ENCODE measurements at regions not wholly inside any gene's neighbourhood (a gene's known extent, or its start where the extent isn't known, plus 50 kb on each side); places are given as distances from the start of the nearest gene placed in this dataset.

DNA sequence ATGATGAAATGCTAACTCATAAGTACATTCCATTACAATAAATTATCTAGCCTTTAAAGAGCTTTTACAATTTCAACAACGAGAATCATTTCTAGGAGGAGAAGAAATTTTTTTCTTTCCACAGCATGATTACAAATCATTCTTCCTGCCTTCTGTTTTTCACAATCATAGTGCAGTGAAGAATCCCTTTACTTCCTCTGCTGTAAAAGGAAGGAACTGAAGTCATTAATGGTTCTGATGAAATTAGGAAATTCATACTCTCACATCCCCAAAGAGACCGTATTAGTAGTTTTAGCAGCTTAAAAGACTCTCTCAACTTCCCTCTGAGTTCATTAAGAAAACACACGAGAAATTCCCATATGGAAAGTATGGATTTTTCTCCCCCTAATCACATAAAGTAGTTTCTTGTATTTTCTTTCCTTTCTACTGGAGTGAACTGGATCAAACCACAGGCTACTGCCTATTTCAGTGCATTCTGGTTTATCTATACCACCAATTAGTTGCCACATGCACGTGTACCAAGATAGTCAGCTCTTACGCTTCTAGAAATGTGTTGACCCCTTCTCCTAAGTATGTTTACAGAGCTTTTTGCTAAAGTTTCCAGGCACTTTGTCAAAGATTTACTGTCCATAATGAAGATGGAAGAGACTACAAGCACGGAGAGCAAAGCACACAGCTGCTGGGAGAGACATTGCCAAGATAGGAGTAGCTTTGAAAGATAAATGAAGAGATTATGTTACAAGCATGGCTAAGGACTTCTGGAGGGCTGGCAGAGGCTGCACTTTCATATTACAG, 58.9 kb upstream of the KITLG start:
- TF ChIP-seq POLR2A (IDR thresholded peaks at IDR 0.05; ENCODE audit: low read length), result no peak
- TF ChIP-seq GATA1 (IDR thresholded peaks at IDR 0.05; ENCODE audit: low read depth, low read length), result no peak
- DNase-seq, result no peak

DNA sequence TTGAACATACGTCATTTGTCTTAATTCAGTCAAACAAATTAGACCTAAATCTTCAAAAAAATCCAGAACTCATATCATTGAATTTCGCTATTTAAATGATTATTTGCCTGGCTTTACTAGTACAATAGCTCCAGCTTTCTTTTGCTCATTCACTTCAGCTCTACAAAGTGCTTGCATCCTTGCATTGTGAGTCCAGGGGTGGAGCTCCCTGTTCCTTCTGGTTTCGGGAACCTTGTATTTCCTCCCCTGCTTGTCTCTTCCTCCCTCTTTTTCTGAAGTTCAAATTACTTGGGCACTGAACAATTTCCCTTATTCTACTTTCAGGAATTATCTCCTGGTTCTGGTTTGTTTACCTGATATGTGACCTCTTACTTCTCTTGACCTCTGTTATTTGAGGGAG, 58.1 kb upstream of the KITLG start:
- TF ChIP-seq POLR2A (IDR thresholded peaks at IDR 0.05; ENCODE audit: low read length), result no peak
- no peak for DNase-seq

DNA sequence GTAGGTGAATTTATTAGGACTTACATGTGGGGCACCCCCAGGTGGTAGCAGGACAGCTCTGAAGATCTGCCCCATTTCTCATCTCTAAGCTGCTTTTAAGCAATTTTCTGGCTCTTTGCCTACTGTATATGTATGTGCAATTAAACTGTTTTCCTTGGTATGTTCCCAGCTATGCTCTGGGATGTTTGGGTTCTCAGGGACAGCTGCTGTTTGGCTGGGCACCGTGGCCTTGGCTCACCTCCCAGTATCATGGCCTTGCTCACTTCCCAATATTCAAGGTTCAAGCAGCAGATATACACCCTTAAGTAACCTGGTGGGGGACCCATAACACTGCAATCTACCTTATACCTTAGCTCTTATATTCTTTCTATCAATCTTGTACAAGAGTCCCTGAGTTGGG, 53.7 kb upstream of the KITLG start:
- DNase-seq, result no peak
- no peak for TF ChIP-seq POLR2A (IDR thresholded peaks at IDR 0.05; ENCODE audit: low read length)
- no peak for TF ChIP-seq GATA1 (IDR thresholded peaks at IDR 0.05; ENCODE audit: low read depth, low read length)

DNA sequence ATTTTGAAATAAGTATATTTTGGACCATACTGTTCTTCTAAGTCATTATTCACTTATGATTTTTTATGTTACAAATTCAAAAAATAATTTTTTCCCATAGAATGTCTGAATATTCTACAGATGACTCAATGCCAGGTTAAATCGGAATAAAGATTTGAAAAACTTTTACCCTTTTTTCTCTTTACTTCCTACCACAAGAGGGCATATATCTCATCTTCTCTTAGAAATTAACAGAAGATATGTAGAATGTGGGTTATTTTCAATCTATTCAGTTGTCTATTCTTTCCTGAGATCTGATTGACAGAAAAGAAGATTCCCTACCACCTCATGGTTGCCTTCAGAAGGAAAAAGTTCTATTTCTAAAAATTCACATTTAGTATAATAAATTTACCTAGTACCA, 53.0 kb upstream of the KITLG start:
- TF ChIP-seq POLR2A (IDR thresholded peaks at IDR 0.05; ENCODE audit: low read length) (no peak), GATA1 (IDR thresholded peaks at IDR 0.05; ENCODE audit: low read depth, low read length) (no peak)
- no peak for DNase-seq

DNA sequence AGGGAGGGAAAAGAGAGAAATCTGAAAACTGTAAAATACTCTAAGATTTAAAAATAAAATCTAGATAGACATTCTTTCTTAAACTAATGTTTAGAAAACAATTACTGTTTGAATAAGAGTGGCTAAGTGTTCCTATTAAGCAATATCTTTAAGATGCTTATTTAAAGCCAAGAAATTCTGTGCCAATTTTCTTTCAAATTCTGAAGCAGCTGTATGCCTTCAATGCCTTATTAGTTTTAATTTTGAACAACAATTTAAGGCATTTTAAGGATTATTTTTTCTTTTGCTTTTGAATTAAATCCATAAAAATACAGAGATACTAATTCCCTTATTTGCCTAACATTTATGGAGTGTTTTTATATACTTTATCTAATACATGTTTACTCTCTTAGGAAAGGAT, 50.3 kb upstream of the KITLG start:
- TF ChIP-seq POLR2A (IDR thresholded peaks at IDR 0.05; ENCODE audit: low read length) (no peak), GATA1 (IDR thresholded peaks at IDR 0.05; ENCODE audit: low read depth, low read length) (no peak)
- DNase-seq, result no peak
